Liver (tissue), 3 donors: ENCODE measurements at regions not wholly inside any gene's neighbourhood (a gene's known extent, or its start where the extent isn't known, plus 50 kb on each side); places are given as distances from the start of the nearest gene placed in this dataset.

Experiments used
- EGR1 ChIP-seq, 2 donors: IDR thresholded peaks; 2 replicates each; pipeline ENCODE4 v1.6.1; 2016 to 2018; ENCODE audit warnings: antibody characterized with exemption in 2 of 2, low read depth in 2 of 2
- FOXA1 ChIP-seq: IDR thresholded peaks from 2 replicates; pipeline ENCODE4 v1.6.1; 2016; ENCODE audit warnings: antibody characterized with exemption
- NR2F2 ChIP-seq: IDR thresholded peaks from 2 replicates; pipeline ENCODE4 v1.6.1; 2016; ENCODE audit warnings: antibody characterized with exemption
- RAD21 ChIP-seq, 2 donors: IDR thresholded peaks; 2 replicates each; pipeline ENCODE4 v1.6.1; 2016; ENCODE audit warnings: antibody characterized with exemption in 2 of 2, mild to moderate bottlenecking in 2 of 2
- TF ChIP-seq, protein P1 (sequence below): fragments of 150-350 bp; IDR thresholded peaks from 2 replicates; pipeline ENCODE4 v1.5.1; 2017; ENCODE audit warnings: improper control_type of control experiment, low read depth, low read length; ENCODE audit not compliant: missing input control
- TF ChIP-seq, protein P2 (sequence below): IDR thresholded peaks from 2 replicates; pipeline ENCODE4 v1.6.1; 2016; ENCODE audit warnings: antibody characterized with exemption
- TF ChIP-seq, protein P3 (sequence below): IDR thresholded peaks from 2 replicates; pipeline ENCODE4 v1.6.1; 2016; ENCODE audit warnings: antibody characterized with exemption, mild to moderate bottlenecking
- donor health status: healthy.
- donor health status: healthy.

- TF ChIP-seq, protein P1, sequence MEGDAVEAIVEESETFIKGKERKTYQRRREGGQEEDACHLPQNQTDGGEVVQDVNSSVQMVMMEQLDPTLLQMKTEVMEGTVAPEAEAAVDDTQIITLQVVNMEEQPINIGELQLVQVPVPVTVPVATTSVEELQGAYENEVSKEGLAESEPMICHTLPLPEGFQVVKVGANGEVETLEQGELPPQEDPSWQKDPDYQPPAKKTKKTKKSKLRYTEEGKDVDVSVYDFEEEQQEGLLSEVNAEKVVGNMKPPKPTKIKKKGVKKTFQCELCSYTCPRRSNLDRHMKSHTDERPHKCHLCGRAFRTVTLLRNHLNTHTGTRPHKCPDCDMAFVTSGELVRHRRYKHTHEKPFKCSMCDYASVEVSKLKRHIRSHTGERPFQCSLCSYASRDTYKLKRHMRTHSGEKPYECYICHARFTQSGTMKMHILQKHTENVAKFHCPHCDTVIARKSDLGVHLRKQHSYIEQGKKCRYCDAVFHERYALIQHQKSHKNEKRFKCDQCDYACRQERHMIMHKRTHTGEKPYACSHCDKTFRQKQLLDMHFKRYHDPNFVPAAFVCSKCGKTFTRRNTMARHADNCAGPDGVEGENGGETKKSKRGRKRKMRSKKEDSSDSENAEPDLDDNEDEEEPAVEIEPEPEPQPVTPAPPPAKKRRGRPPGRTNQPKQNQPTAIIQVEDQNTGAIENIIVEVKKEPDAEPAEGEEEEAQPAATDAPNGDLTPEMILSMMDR, result no peak
- TF ChIP-seq RAD21 (IDR thresholded peaks at IDR 0.05), result no peak
- TF ChIP-seq, protein P2, sequence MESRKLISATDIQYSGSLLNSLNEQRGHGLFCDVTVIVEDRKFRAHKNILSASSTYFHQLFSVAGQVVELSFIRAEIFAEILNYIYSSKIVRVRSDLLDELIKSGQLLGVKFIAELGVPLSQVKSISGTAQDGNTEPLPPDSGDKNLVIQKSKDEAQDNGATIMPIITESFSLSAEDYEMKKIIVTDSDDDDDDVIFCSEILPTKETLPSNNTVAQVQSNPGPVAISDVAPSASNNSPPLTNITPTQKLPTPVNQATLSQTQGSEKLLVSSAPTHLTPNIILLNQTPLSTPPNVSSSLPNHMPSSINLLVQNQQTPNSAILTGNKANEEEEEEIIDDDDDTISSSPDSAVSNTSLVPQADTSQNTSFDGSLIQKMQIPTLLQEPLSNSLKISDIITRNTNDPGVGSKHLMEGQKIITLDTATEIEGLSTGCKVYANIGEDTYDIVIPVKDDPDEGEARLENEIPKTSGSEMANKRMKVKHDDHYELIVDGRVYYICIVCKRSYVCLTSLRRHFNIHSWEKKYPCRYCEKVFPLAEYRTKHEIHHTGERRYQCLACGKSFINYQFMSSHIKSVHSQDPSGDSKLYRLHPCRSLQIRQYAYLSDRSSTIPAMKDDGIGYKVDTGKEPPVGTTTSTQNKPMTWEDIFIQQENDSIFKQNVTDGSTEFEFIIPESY, result no peak
- no peak for TF ChIP-seq FOXA1
- TF ChIP-seq, protein P3, sequence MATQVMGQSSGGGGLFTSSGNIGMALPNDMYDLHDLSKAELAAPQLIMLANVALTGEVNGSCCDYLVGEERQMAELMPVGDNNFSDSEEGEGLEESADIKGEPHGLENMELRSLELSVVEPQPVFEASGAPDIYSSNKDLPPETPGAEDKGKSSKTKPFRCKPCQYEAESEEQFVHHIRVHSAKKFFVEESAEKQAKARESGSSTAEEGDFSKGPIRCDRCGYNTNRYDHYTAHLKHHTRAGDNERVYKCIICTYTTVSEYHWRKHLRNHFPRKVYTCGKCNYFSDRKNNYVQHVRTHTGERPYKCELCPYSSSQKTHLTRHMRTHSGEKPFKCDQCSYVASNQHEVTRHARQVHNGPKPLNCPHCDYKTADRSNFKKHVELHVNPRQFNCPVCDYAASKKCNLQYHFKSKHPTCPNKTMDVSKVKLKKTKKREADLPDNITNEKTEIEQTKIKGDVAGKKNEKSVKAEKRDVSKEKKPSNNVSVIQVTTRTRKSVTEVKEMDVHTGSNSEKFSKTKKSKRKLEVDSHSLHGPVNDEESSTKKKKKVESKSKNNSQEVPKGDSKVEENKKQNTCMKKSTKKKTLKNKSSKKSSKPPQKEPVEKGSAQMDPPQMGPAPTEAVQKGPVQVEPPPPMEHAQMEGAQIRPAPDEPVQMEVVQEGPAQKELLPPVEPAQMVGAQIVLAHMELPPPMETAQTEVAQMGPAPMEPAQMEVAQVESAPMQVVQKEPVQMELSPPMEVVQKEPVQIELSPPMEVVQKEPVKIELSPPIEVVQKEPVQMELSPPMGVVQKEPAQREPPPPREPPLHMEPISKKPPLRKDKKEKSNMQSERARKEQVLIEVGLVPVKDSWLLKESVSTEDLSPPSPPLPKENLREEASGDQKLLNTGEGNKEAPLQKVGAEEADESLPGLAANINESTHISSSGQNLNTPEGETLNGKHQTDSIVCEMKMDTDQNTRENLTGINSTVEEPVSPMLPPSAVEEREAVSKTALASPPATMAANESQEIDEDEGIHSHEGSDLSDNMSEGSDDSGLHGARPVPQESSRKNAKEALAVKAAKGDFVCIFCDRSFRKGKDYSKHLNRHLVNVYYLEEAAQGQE, result no peak
- TF ChIP-seq EGR1 (IDR thresholded peaks at IDR 0.05; ENCODE audit: low read depth in 2 of 2), result no peak
- no peak for TF ChIP-seq NR2F2
These were observed 189.1 kb upstream of the PITRM1 start for GRCh38 chr10:3361640-3362039.
